ENCODE measurements at regions not wholly inside any gene's neighbourhood (a gene's known extent, or its start where the extent isn't known, plus 50 kb on each side); places are given as distances from the start of the nearest gene placed in this dataset.

DNA sequence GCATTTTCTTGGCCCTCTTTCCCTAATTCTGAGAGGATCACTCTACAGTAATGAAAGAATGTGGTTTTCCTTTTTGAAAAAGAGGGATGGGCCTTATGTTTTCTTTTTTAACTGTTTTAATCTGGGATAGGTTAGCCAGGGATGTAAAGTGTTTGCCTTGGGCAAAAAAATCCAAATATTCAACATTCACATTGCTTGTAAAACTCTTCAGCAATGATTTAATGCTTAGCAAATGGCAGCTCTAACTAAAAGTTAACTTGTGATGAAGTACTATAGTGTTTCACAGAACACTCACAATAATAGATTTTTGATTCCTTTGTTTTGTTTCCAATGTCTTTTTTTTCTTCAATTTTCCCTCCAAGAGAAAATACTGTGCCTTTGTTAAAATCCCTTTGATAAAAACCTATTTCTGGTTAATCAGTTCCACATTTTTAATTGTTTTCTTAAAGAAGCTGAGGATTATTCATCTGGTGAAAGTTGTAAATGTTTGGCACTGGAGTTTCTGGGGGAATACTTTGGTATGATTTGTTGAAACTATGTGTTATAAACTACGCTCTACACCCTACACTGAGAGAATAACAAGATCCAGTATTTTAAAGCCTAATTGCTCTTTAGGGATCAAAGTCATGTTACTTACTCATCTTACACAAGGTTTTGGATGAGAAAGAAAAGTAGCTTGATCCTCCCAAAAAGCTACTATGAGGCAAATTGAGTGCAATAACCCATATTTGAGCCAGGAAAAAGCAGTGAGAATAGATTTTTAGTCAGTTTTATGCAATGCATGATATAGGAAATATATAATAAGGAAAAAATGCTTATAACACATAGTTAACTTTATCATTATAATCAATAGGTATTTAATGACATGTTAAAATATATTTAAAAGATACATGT is 335.8 kb downstream of the EPHA7 start:
- no peak for DNase-seq (ENCODE audit: low read depth in 4 of 4, low spot score in 2 of 4)

DNA sequence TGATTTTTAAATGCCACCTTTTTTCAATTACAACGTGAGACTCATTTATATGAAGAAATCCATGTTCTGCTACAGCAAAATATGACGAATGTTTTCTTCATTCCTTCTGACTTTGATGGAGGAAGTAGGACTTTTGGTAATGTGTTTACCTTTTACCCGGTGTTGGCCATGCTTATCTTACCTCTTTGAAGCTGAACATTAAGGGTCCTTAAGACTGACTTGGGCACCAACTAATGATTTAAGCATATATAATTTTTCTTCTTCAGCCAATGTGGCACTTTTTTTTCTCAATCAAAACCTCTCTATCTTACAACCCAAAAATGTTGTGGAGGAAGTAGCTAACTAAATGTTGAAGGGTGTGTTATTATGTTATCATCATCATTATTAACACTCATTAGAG is 337.5 kb downstream of the EPHA7 start:
- DNase-seq (ENCODE audit: low read depth in 4 of 4, low spot score in 2 of 4) = no peak

DNA sequence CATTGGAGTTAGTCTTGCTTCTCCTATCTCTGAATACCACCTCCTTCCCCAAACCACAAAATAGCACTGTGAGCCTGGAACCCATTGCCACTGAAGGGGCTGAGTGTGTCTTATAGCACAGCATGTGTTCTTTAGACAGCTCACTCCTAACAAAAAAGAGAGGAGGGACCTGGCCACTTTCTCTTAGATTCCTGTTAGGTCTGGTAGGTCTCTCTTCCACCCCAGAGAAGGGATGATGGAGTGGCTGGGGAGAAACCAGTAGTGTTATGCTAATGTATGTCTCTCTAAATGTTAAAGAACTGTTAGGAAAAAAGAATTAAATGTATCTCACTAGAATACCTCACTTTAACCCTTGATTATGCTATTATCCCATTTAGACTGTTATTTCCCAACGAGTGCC is 340.3 kb downstream of the EPHA7 start:
- no peak for DNase-seq (ENCODE audit: low read depth in 4 of 4, low spot score in 2 of 4)

- no peak for DNase-seq (ENCODE audit: low read depth in 4 of 4, low spot score in 2 of 4)
These were observed 345.5 kb downstream of the EPHA7 start for GRCh38 chr6:93073811-93074210.

DNA sequence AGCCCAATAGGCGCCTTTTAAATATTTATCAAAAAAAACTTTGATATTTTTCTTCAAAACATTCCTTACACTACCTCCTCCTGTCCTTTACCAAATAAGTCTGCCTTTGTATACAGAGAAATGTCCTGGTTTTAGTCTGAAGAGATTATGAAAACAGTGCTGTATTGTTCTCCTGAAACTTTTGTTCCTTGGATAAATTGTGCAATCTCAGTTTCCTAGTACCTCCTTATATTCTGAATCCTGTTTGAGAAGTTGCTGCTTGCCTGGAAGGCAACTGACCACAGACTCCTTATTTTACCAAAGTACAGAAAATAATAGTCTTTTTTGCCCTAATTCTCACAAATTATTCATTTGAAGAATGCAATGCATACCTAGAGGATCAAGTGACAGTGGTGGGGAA is 349.5 kb downstream of the EPHA7 start:
- no peak for DNase-seq (ENCODE audit: low read depth in 4 of 4, low spot score in 2 of 4)

DNA sequence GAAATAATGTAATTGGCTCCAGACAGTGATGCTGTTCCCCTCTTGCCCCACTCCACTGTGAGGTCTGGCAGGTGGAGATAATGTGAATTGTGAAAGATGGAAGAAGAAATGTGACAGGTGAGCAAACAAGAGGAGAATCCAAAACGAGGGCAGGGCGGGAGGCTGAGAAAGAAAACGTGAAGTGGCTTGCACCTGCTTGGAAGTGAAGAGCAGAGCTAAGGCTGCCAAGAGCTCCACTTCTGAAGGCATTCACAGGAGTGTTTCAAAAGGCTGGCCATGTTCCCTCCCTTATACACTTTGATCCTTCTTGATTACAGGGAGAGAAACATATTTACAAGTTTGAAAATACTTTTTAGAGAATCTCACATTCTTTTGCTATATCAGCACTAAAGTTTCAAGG is 359.4 kb downstream of the EPHA7 start:
- no peak for DNase-seq (ENCODE audit: low read depth in 4 of 4, low spot score in 2 of 4)

GRCh38 chr6:93057584-93057983 is 361.8 kb downstream of the EPHA7 start:
- DNase-seq (ENCODE audit: low read depth in 4 of 4, low spot score in 2 of 4) = no peak

DNA sequence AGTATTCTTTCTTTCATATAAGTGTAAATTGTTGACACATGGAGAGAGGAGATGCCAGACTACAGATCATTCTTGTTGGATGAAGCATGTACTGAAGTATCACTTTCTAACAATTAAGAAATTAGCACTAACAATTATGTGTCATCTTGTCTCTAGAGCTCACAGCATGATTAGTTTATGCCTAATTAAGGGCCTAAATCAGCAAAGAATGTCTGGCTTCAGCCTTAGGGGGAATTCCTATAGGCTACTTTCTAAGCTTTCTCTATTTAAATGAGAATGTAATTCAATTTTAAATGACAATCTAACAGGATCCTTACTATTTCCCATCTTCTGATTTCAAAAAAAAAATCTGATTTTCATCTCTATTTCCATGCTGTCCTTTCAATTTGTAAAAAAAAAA is 371.0 kb downstream of the EPHA7 start:
- DNase-seq (ENCODE audit: low read depth in 4 of 4, low spot score in 2 of 4) = no peak

DNA sequence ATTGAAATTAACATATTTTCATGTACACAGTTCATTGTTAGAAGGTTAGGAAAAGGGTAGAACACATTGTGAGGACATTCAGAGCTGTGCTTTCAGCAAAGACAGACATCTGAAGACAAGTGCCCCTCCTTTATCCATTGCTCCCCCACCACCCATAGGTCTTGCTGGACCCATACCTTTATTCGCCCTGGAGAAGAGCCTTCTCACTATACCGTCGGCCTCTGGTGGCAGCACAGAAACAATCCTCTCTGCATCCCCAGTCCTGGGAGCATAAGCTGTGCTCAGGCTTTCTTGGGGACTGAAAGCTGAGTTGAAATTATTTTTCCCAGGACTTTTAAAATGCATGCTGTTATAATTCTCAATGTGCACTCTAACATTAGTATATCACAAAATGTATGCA is 372.3 kb downstream of the EPHA7 start:
- DNase-seq (ENCODE audit: low read depth in 4 of 4, low spot score in 2 of 4) = no peak

- no peak for DNase-seq (ENCODE audit: low read depth in 4 of 4, low spot score in 2 of 4)
These were observed 374.2 kb downstream of the EPHA7 start for GRCh38 chr6:93045156-93045555.

GRCh38 chr6:93040375-93040774 is 379.0 kb downstream of the EPHA7 start:
- DNase-seq (ENCODE audit: low read depth in 4 of 4, low spot score in 2 of 4) = no peak

DNA sequence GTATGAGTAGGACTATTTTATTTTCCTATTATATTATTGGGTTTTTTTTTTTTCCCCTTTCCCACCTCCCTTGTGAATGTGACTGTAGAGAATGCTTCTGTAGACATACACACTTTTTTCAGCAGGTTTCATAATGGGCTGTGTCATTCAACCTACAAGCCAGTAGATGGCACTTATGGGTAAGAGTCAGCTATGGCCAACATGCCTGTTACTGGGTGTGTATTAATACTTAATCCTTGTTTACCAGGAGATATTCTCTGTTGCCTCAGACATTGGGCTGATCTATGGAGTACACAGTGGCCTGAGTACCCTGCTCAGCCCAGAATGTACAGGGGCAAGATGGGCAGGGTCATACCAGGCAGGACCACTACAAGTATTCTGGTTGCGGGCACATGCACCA is 382.5 kb downstream of the EPHA7 start:
- no peak for DNase-seq (ENCODE audit: low read depth in 4 of 4, low spot score in 2 of 4)

DNA sequence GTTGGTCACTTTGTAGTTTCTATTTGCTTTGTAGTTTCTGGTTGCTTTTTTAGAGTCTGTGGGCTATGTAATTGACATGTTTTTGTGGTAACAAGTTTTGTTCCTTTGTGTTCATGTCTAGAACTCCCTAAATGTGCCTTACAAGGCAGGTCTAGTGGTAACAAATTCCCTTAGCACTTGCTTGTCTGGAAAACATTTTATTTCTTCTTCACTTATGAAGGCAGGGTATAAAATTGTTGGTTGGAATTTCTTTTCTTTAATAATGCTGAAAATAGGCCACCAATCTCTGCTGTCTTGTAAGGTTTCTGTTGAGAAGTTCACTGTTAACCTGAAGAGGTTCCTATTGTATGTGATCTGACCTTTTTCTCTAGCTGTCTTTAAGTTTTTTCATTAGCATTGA is 383.6 kb downstream of the EPHA7 start:
- DNase-seq (ENCODE audit: low read depth in 4 of 4, low spot score in 2 of 4) = no peak

- DNase-seq (ENCODE audit: low read depth in 4 of 4, low spot score in 2 of 4) = no peak
These were observed 398.0 kb downstream of the EPHA7 start for GRCh38 chr6:93021235-93021915.

- DNase-seq (ENCODE audit: low read depth in 4 of 4, low spot score in 2 of 4) = no peak
These were observed 401.7 kb downstream of the EPHA7 start for GRCh38 chr6:93017626-93018025.

DNA sequence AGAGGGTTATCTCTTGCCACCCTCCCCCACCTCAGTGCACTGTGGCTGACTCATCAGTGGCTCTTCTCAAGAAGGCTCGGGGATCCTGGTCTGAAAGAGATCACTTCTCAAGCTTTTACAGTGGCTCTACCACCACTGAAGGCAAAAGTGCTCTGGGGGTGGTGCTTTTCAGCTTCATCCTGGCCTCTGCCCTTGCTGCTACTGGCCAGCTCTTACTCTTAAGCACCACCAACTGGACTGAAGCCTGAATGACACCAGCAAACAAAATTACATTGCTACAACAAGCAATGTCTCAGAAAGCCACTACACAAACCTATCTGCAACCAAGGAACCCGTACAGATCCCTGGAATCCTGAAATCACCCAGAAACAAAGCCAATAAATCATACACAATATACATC is 402.1 kb downstream of the EPHA7 start:
- DNase-seq (ENCODE audit: low read depth in 4 of 4, low spot score in 2 of 4) = no peak

GRCh38 chr6:93013054-93013453 is 406.3 kb downstream of the EPHA7 start:
- DNase-seq (ENCODE audit: low read depth in 4 of 4, low spot score in 2 of 4) = no peak

GRCh38 chr6:93008375-93008774 is 411.0 kb downstream of the EPHA7 start:
- DNase-seq (ENCODE audit: low read depth in 4 of 4, low spot score in 2 of 4) = no peak

DNA sequence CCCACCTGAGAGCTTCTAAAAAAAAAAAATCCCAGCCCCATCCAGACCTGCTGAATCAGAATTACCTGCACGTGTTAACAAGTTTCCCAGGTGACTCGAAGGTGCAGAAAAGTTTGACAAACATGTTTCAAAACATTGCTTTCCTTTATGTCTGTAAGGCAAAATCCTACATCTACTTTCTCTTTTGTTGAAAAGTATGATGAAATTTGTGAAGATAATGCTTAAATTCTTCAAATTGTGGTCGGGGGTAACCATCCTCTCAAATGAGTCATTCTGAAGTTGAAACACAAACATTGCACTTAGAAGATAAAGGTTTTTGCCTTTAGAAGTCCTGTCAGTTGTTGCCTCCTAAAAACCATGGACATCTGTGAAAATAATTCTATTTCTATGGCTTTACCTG is 429.7 kb downstream of the EPHA7 start:
- no peak for DNase-seq (ENCODE audit: low read depth in 4 of 4, low spot score in 2 of 4)

- no peak for DNase-seq (ENCODE audit: low read depth in 4 of 4, low spot score in 2 of 4)
These were observed 440.1 kb downstream of the EPHA7 start for GRCh38 chr6:92979281-92979680.

DNA sequence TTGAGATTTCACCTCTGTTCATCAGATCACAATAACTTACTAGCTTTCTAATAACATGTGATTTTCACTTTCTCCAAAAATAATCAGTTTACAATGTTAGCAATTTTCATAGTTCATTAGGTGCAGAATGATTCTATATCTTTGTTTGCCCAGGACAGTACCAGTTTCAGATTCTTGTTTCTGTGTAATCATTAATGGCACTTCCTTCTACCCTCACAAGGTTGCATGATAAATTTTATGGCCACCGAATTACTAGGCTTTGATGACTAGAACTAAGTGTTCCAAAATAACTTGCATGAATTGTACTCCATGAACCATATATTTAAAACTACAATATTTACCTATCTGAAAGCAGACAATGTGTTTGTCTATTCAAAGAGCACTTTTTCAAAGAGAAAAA is 442.3 kb downstream of the EPHA7 start:
- DNase-seq (ENCODE audit: low read depth in 4 of 4, low spot score in 2 of 4) = no peak

GRCh38 chr6:92967362-92967761 is 452.0 kb downstream of the EPHA7 start:
- peak in 3 of 4 donors; percentile 9 to 25 (median 13) for DNase-seq (ENCODE audit: low read depth in 4 of 4, low spot score in 2 of 4)
